OCI-LY3 (cell line): ENCODE measurements at regions not wholly inside any gene's neighbourhood (a gene's known extent, or its start where the extent isn't known, plus 50 kb on each side); places are given as distances from the start of the nearest gene placed in this dataset.

Experiments used
- EZH2phosphoT487 ChIP-seq: fragments of 200-600 bp; shearing (Covaris generic); IDR thresholded peaks from 2 replicates; pipeline ENCODE4 v1.6.1; 2018; ENCODE audit warnings: antibody characterized with exemption, mixed run types, low read depth
- TF ChIP-seq, protein P1 (sequence below): fragments of 200-600, 300-600 bp; sonication (generic); IDR thresholded peaks from 2 replicates; pipeline ENCODE4 v1.5.1; 2014; ENCODE audit warnings: antibody characterized with exemption, low read length, low read depth

DNA sequence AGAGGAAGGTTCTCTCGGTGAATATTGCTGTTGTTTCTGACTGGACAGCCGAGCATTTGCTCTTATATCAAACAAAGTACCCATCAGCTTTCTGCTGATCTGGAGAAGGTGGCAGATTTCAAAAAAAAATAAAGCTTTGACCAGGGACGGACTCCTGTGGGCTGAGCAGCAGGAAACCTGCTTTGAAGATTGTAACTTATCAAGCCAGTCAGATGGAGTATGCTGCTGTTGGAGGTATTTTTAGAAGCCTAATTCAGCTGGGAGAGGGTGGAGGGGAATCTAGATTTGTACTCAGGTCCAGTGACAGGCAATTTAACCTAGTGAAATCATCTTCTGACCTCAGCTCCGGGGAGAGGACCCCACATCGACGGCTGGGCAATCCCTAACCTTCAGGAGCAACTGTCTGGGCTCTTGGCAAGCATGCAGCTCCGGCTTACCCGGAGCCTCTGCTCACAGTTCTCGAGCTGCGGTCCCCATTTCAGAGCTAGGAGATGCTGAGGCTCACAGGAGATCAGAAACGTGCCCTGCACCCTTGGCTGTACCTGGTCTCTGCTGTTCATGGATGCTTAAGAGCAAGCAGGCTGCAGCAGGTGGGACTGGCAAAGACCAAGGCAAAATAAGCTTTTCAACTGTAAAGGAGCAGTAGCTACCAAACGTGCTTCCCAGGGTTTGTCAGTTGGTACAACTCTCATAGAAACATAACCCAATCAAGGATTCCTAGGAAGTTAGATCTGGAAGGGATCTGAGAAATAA is 89.3 kb upstream of the ST8SIA2 start:
- TF ChIP-seq, protein P1, sequence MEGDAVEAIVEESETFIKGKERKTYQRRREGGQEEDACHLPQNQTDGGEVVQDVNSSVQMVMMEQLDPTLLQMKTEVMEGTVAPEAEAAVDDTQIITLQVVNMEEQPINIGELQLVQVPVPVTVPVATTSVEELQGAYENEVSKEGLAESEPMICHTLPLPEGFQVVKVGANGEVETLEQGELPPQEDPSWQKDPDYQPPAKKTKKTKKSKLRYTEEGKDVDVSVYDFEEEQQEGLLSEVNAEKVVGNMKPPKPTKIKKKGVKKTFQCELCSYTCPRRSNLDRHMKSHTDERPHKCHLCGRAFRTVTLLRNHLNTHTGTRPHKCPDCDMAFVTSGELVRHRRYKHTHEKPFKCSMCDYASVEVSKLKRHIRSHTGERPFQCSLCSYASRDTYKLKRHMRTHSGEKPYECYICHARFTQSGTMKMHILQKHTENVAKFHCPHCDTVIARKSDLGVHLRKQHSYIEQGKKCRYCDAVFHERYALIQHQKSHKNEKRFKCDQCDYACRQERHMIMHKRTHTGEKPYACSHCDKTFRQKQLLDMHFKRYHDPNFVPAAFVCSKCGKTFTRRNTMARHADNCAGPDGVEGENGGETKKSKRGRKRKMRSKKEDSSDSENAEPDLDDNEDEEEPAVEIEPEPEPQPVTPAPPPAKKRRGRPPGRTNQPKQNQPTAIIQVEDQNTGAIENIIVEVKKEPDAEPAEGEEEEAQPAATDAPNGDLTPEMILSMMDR = no peak
- no peak for TF ChIP-seq EZH2phosphoT487
